ENCODE measurements at regions not wholly inside any gene's neighbourhood (a gene's known extent, or its start where the extent isn't known, plus 50 kb on each side); places are given as distances from the start of the nearest gene placed in this dataset.

- WGBS (ENCODE audit: insufficient coverage, low coverage, missing lambda C conversion rate): 28% methylated on average over 2 of the region's 2 CpGs
- TF ChIP-seq ZNF24 (IDR thresholded peaks at IDR 0.05) (no peak), BACH1 (tag; IDR thresholded peaks at IDR 0.05) (no peak)
These were observed 238.7 kb upstream of the GRM7 start for GRCh38 chr3:6622260-6622659.

GRCh38 chr3:6622712-6623111 is 238.2 kb upstream of the GRM7 start:
- 47% methylated on average over 1 of the region's 1 CpG for WGBS (ENCODE audit: insufficient coverage, low coverage, missing lambda C conversion rate)
- no TSS peak for BruUV-seq (replicated peaks)
- intact Hi-C loops (cut with micrococcal nuclease): no loop called here
- TF ChIP-seq BDP1 (IDR thresholded peaks at IDR 0.05; ENCODE audit: insufficient read depth, insufficient read length) (no peak), ZNF316 (IDR thresholded peaks at IDR 0.05) (no peak), ZNF24 (IDR thresholded peaks at IDR 0.05) (no peak), NR2C1 (IDR thresholded peaks at IDR 0.05) (no peak), NR2C1 (tag; IDR thresholded peaks at IDR 0.05) (no peak), RCOR1 (IDR thresholded peaks at IDR 0.05; ENCODE audit: borderline replicate concordance in 1 of 2, low read depth in 2 of 2, low read length in 2 of 2) (no peak), ZKSCAN1 (IDR thresholded peaks at IDR 0.05; ENCODE audit: low read depth, low read length) (no peak), SP1 (CRISPR knock-in tag; IDR thresholded peaks at IDR 0.05) (no peak), KHSRP (IDR thresholded peaks at IDR 0.05) (no peak), MYC (IDR thresholded peaks at IDR 0.05; ENCODE audit: low read depth, low read length) (no peak), MYC (CRISPR knock-in tag; IDR thresholded peaks at IDR 0.05; ENCODE audit: borderline replicate concordance, low read depth) (no peak), CBFA2T2 (conservative IDR thresholded peaks at IDR 0.05) (no peak), TBP (optimal IDR thresholded peaks at IDR 0.05; ENCODE audit: low read depth, low read length) (no peak), NFIX (CRISPR knock-in tag; IDR thresholded peaks at IDR 0.05; ENCODE audit: low read depth) (no peak), ZNF384 (IDR thresholded peaks at IDR 0.05; ENCODE audit: low read depth, low read length) (no peak), RNF219 (CRISPR knock-in tag; IDR thresholded peaks at IDR 0.05) (no peak), ELF2 (CRISPR knock-in tag; IDR thresholded peaks at IDR 0.05) (no peak), DLX4 (CRISPR knock-in tag; IDR thresholded peaks at IDR 0.05) (no peak)

More at GRCh38 chr3:6622260-6622659, 238.7 kb upstream of the GRM7 start:
- ChIA-PET POLR2A (no interaction called here), CTCF (ENCODE audit: low intra/inter-chr PET ratio) (no interaction called here)
- intact Hi-C loops (cut with micrococcal nuclease) (no loop called here), in situ Hi-C loops (cut with MboI) (no loop called here)
- no peak overlapping the region for H3K4me3 ChIP-seq
- FAIRE-seq (no peak), DNase-seq (ENCODE audit: extremely low read depth in 1 of 4, low spot score in 3 of 4) (no peak), ATAC-seq (no peak)
- no peak overlapping the region for H3K27ac ChIP-seq (ENCODE audit: extremely low read depth, low read depth, low read length)
- H3K36me3 ChIP-seq (ENCODE audit: control insufficient read depth, insufficient read depth, low read length): no peaks in the 10 kb centered on the region
- H4K20me1 ChIP-seq (replicated peaks; ENCODE audit: control insufficient read depth, insufficient read depth, low read length): no peaks in the 10 kb centered on the region
- no peaks in the 10 kb centered on the region for H3K9me3 ChIP-seq (replicated peaks; ENCODE audit: control insufficient read depth, insufficient read depth, low read depth, low read length)
- H3K9ac ChIP-seq (ENCODE audit: insufficient read depth in 1 of 2, low read depth in 2 of 2, low read length in 2 of 2): no peak overlapping the region
- peaks cover 6% of the 10 kb centered on the region; the same call in 1 of the 3 replicates for H3K79me2 ChIP-seq (ENCODE audit: control insufficient read depth, insufficient read depth, low read length)
- H3K4me2 ChIP-seq (ENCODE audit: insufficient read depth, low read length): no peak overlapping the region
- H3K4me1 ChIP-seq (replicated peaks in 1 of 2; ENCODE audit: control insufficient read depth in 2 of 2, insufficient read depth in 2 of 2, low read length in 2 of 2): no peaks in the 10 kb centered on the region
- no peak overlapping the region for H2AFZ ChIP-seq (ENCODE audit: low read depth, low read length)
- no peaks in the 10 kb centered on the region for H3K9me1 ChIP-seq (ENCODE audit: control insufficient read depth, insufficient read depth, low read length)
- H3K27me3 ChIP-seq (ENCODE audit: control insufficient read depth in 2 of 2, insufficient read depth in 2 of 2, low read length in 2 of 2): no peaks in the 10 kb centered on the region
- no TSS peak for BruUV-seq (replicated peaks)

More at GRCh38 chr3:6622712-6623111, 238.2 kb upstream of the GRM7 start:
- no peaks in the 10 kb centered on the region for H3K9me3 ChIP-seq (replicated peaks; ENCODE audit: control insufficient read depth, insufficient read depth, low read depth, low read length)
- H2AFZ ChIP-seq (ENCODE audit: low read depth, low read length): no peak overlapping the region
- POLR2A ChIA-PET: no interaction called here
- no peak overlapping the region for H3K4me3 ChIP-seq
- no peaks in the 10 kb centered on the region for H3K27me3 ChIP-seq (ENCODE audit: control insufficient read depth in 2 of 2, insufficient read depth in 2 of 2, low read length in 2 of 2)
- no peaks in the 10 kb centered on the region for H3K4me1 ChIP-seq (replicated peaks in 1 of 2; ENCODE audit: control insufficient read depth in 2 of 2, insufficient read depth in 2 of 2, low read length in 2 of 2)
- DNase-seq (ENCODE audit: extremely low read depth in 1 of 4, low spot score in 3 of 4) (no peak), ATAC-seq (no peak), FAIRE-seq (no peak)
- in situ Hi-C loops (cut with MboI): no loop called here
- no peaks in the 10 kb centered on the region for H3K36me3 ChIP-seq (ENCODE audit: control insufficient read depth, insufficient read depth, low read length)
- no peaks in the 10 kb centered on the region for H4K20me1 ChIP-seq (replicated peaks; ENCODE audit: control insufficient read depth, insufficient read depth, low read length)
- H3K79me2 ChIP-seq (ENCODE audit: control insufficient read depth, insufficient read depth, low read length): peaks cover 6% of the 10 kb centered on the region; the same call in 1 of the 3 replicates
- no peaks in the 10 kb centered on the region for H3K9me1 ChIP-seq (ENCODE audit: control insufficient read depth, insufficient read depth, low read length)
- CTCF ChIA-PET (ENCODE audit: low intra/inter-chr PET ratio): no interaction called here
- no peak overlapping the region for H3K4me2 ChIP-seq (ENCODE audit: insufficient read depth, low read length)
- no peak overlapping the region for H3K9ac ChIP-seq (ENCODE audit: insufficient read depth in 1 of 2, low read depth in 2 of 2, low read length in 2 of 2)
- no peak overlapping the region for H3K27ac ChIP-seq (ENCODE audit: extremely low read depth, low read depth, low read length)
